H1 (cell line): ENCODE measurements at regions not wholly inside any gene's neighbourhood (a gene's known extent, or its start where the extent isn't known, plus 50 kb on each side); places are given as distances from the start of the nearest gene placed in this dataset.

Source experiments
- CTCF ChIA-PET: fragments of 300-600 bp; sonication (Branson Sonifier 250); formaldehyde crosslinking; loops from one replicate; lab custom pipeline; 2021; ENCODE audit not compliant: partially characterized antibody; lab: Charles Lee
- POLR2A ChIA-PET: fragments of 300-600 bp; sonication (Branson Sonifier 250); formaldehyde crosslinking; loops from one replicate; lab custom pipeline; 2021; ENCODE audit warnings: inconsistent platforms; ENCODE audit not compliant: partially characterized antibody; lab: Charles Lee
- DNase-seq, 2 experiments: peaks; one replicate each; pipeline versions ENCODE4 v3.0.0 to v3.0.0-alpha.2; 2010 to 2022; ENCODE audit warnings: low spot score in 2 of 2, low read depth in 1 of 2, mixed read lengths in 1 of 2
- FAIRE-seq: peaks from 2 replicates; lab custom pipeline; 2011; peaks lifted over from hg19 to GRCh38; lab: Jason Lieb, UNC
- H2AFZ ChIP-seq: 2 replicates; pipeline ENCODE4 v1.8.1; 2012; ENCODE audit warnings: low read length, inconsistent platforms
- H2AK5ac ChIP-seq: 2 replicates; pipeline ENCODE4 v1.6.1; 2013; ENCODE audit warnings: low read depth, low read length
- H2BK120ac ChIP-seq: replicated peaks from 2 replicates; pipeline ENCODE3; 2013; ENCODE audit warnings: low read depth, low read length, inconsistent platforms
- H2BK12ac ChIP-seq: 2 replicates; pipeline ENCODE4 v1.6.1; 2013; ENCODE audit warnings: low read depth, low read length
- H2BK15ac ChIP-seq: 2 replicates; pipeline ENCODE4 v1.6.1; 2013; ENCODE audit warnings: low read length
- H2BK20ac ChIP-seq: 2 replicates; pipeline ENCODE4 v1.6.1; 2013; ENCODE audit warnings: low read length
- H2BK5ac ChIP-seq: 2 replicates; pipeline ENCODE4 v1.6.1; 2013; ENCODE audit warnings: low read depth, low read length
- H3K14ac ChIP-seq: 2 replicates; pipeline ENCODE4 v1.6.1; 2013; ENCODE audit warnings: inconsistent platforms; ENCODE audit not compliant: insufficient read length
- H3K18ac ChIP-seq: 2 replicates; pipeline ENCODE4 v1.6.1; 2013; ENCODE audit warnings: low read length; ENCODE audit errors: extremely low read depth
- H3K23ac ChIP-seq: 2 replicates; pipeline ENCODE4 v1.6.1; 2013; ENCODE audit warnings: inconsistent platforms; ENCODE audit not compliant: insufficient read length
- H3K23me2 ChIP-seq: 2 replicates; pipeline ENCODE4 v1.6.1; 2013; ENCODE audit warnings: low read depth, low read length
- H3K27ac ChIP-seq: 2 replicates; pipeline ENCODE4 v1.6.1; 2011; ENCODE audit warnings: low read depth, low read length, inconsistent platforms
- H3K27me3 ChIP-seq, 4 experiments: replicated peaks in 1 of 4; 1 replicate in 1 of 4; 2 replicates in 3 of 4; pipeline versions ENCODE4 v1.6.1 to v1.8.1; 2011 to 2013; ENCODE audit warnings: low read length in 3 of 4, mild to moderate bottlenecking in 3 of 4, inconsistent platforms in 2 of 4, mixed read lengths in 2 of 4, moderate library complexity in 1 of 4; ENCODE audit not compliant: control insufficient read depth in 3 of 4, insufficient read depth in 3 of 4; ENCODE audit errors: extremely low read depth in 1 of 4
- H3K36me3 ChIP-seq, 4 experiments: 2 replicates each; pipeline versions ENCODE4 v1.6.1 to v1.8.1; 2011 to 2013; ENCODE audit warnings: mild to moderate bottlenecking in 4 of 4, low read length in 3 of 4, moderate library complexity in 2 of 4, control low read depth in 1 of 4, inconsistent platforms in 1 of 4; ENCODE audit not compliant: insufficient read depth in 4 of 4, control insufficient read depth in 2 of 4
- H3K4ac ChIP-seq: replicated peaks from 2 replicates; pipeline ENCODE3; 2013; ENCODE audit warnings: low read length, low read depth, mixed read lengths, inconsistent platforms; ENCODE audit not compliant: insufficient read length
- H3K4me1 ChIP-seq, 4 experiments: replicated peaks in 1 of 4; 1 replicate in 1 of 4; 2 replicates in 3 of 4; pipeline versions ENCODE4 v1.6.1 to v1.8.1; 2011 to 2013; ENCODE audit warnings: low read length in 3 of 4, inconsistent platforms in 2 of 4, mixed read lengths in 1 of 4; ENCODE audit not compliant: insufficient read depth in 4 of 4, control insufficient read depth in 3 of 4
- H3K4me2 ChIP-seq, 2 experiments: 2 replicates each; pipeline versions ENCODE4 v1.6.1 to v1.8.1; 2011 to 2013; ENCODE audit warnings: low read depth in 2 of 2, low read length in 2 of 2, control low read depth in 1 of 2, inconsistent platforms in 1 of 2, mild to moderate bottlenecking in 1 of 2; ENCODE audit not compliant: insufficient read depth in 1 of 2
- H3K4me3 ChIP-seq, 4 experiments: fragments of 200-600, 300-600 bp in 1 of 4; sonication (generic), shearing (Covaris generic), sonication (Bioruptor Twin) in 1 of 4; 2 replicates each; pipeline versions ENCODE4 v1.5.1 to v1.8.1; 2011 to 2016; ENCODE audit warnings: low read length in 4 of 4, low read depth in 3 of 4, control low read depth in 2 of 4, inconsistent platforms in 2 of 4, mild to moderate bottlenecking in 2 of 4, mixed read lengths in 1 of 4, moderate library complexity in 1 of 4; ENCODE audit not compliant: insufficient read depth in 2 of 4; ENCODE audit errors: extremely low read depth in 1 of 4
- H3K56ac ChIP-seq: replicated peaks from 2 replicates; pipeline ENCODE3; 2013; ENCODE audit warnings: low read depth, mild to moderate bottlenecking, mixed read lengths, low read length, inconsistent platforms; ENCODE audit not compliant: insufficient read length
- H3K79me1 ChIP-seq: 2 replicates; pipeline ENCODE4 v1.6.1; 2013; ENCODE audit warnings: low read depth, low read length, control low read depth
- H3K79me2 ChIP-seq, 2 experiments: 2 replicates each; pipeline versions ENCODE4 v1.6.1 to v1.8.1; 2012 to 2013; ENCODE audit warnings: low read length in 2 of 2, mild to moderate bottlenecking in 2 of 2, inconsistent platforms in 1 of 2; ENCODE audit not compliant: insufficient read depth in 2 of 2, control insufficient read depth in 1 of 2
- H3K9ac ChIP-seq, 4 experiments: replicated peaks in 1 of 4; 1 replicate in 1 of 4; 2 replicates in 3 of 4; pipeline versions ENCODE4 v1.6.1 to v1.8.1; 2011 to 2013; ENCODE audit warnings: low read depth in 3 of 4, low read length in 3 of 4, control low read depth in 2 of 4, mild to moderate bottlenecking in 2 of 4, moderate library complexity in 2 of 4, inconsistent platforms in 1 of 4; ENCODE audit errors: extremely low read depth in 1 of 4
- H3K9me3 ChIP-seq, 2 experiments: 2 replicates each; pipeline versions ENCODE4 v1.6.1 to v1.8.1; 2012 to 2013; ENCODE audit warnings: mild to moderate bottlenecking in 2 of 2, moderate library complexity in 2 of 2, control low read depth in 1 of 2, inconsistent platforms in 1 of 2, low read depth in 1 of 2, low read length in 1 of 2, mixed read lengths in 1 of 2; ENCODE audit not compliant: insufficient read depth in 2 of 2
- H4K20me1 ChIP-seq, 2 experiments: replicated peaks in 1 of 2; 2 replicates each; pipeline versions ENCODE3 to v1.8.1; 2011 to 2013; ENCODE audit warnings: inconsistent platforms in 2 of 2, low read length in 2 of 2, mild to moderate bottlenecking in 1 of 2; ENCODE audit not compliant: insufficient read depth in 2 of 2, control insufficient read depth in 1 of 2
- H4K5ac ChIP-seq: 2 replicates; pipeline ENCODE4 v1.6.1; 2013; ENCODE audit warnings: low read length, low read depth, mixed read lengths, inconsistent platforms; ENCODE audit not compliant: insufficient read length
- H4K8ac ChIP-seq: 2 replicates; pipeline ENCODE4 v1.8.0; 2013; ENCODE audit warnings: mild to moderate bottlenecking, moderate library complexity, low read length, inconsistent platforms; ENCODE audit not compliant: insufficient read depth; ENCODE audit errors: extremely low read depth
- H4K91ac ChIP-seq: replicated peaks from 2 replicates; pipeline ENCODE3; 2013; ENCODE audit warnings: low read length, mixed read lengths, inconsistent platforms; ENCODE audit not compliant: insufficient read length
- ATF3 ChIP-seq: IDR thresholded peaks from 2 replicates; pipeline ENCODE4 v1.6.1; 2011; ENCODE audit warnings: low read depth, mild to moderate bottlenecking, low read length; ENCODE audit not compliant: insufficient read depth
- CEBPB ChIP-seq: IDR thresholded peaks from 2 replicates; pipeline ENCODE4 v1.6.1; 2012; ENCODE audit warnings: low read depth, low read length
- EP300 ChIP-seq, 2 experiments: IDR thresholded peaks; 1 replicate in 1 of 2; 2 replicates in 1 of 2; pipeline ENCODE4 v1.6.1; 2011 to 2012; ENCODE audit warnings: low read depth in 2 of 2, low read length in 2 of 2, mild to moderate bottlenecking in 2 of 2, borderline replicate concordance in 1 of 2, inconsistent platforms in 1 of 2, moderate library complexity in 1 of 2
- GTF2F1 ChIP-seq: IDR thresholded peaks from 2 replicates; pipeline ENCODE4 v1.6.1; 2012; ENCODE audit warnings: low read depth, low read length, improper control_type of control experiment, borderline replicate concordance
- JUN ChIP-seq: IDR thresholded peaks from 2 replicates; pipeline ENCODE4 v1.6.1; 2011; ENCODE audit warnings: low read depth, mild to moderate bottlenecking, improper control_type of control experiment, low read length
- POU5F1 ChIP-seq: IDR thresholded peaks from 2 replicates; pipeline ENCODE4 v1.6.1; 2011; ENCODE audit warnings: low read depth, mild to moderate bottlenecking, low read length, moderate library complexity
- RAD21 ChIP-seq, 2 experiments: IDR thresholded peaks in 1 of 2; conservative IDR thresholded peaks in 1 of 2; 2 replicates each; pipeline ENCODE4 v1.6.1; 2011; ENCODE audit warnings: low read depth in 2 of 2, low read length in 2 of 2, improper control_type of control experiment in 1 of 2, inconsistent platforms in 1 of 2, mild to moderate bottlenecking in 1 of 2, moderate library complexity in 1 of 2
- RXRA ChIP-seq: IDR thresholded peaks from 2 replicates; pipeline ENCODE4 v1.6.1; 2011; ENCODE audit warnings: low read depth, mild to moderate bottlenecking, low read length, moderate library complexity; ENCODE audit not compliant: insufficient read depth
- SP2 ChIP-seq: IDR thresholded peaks from 2 replicates; pipeline ENCODE4 v1.6.1; 2012; ENCODE audit warnings: mild to moderate bottlenecking, low read length, inconsistent platforms
- TBP ChIP-seq: IDR thresholded peaks from 2 replicates; pipeline ENCODE4 v1.6.1; 2011; ENCODE audit warnings: low read depth, low read length, improper control_type of control experiment
- ZNF274 ChIP-seq: IDR thresholded peaks from 2 replicates; pipeline ENCODE4 v1.7.0; 2012; ENCODE audit warnings: low read length, borderline replicate concordance; ENCODE audit errors: extremely low read depth
- WGBS, 2 experiments: shearing (Covaris generic) in 1 of 2; methylation state at CpG; one replicate each; pipeline versions ENCODE4 v1.1.6 to v1.1.7; 2013 to 2015; ENCODE audit warnings: low lambda C conversion rate in 2 of 2, mixed read lengths in 2 of 2, inconsistent platforms in 1 of 2, low coverage in 1 of 2, missing lambda C conversion rate in 1 of 2; ENCODE audit not compliant: insufficient replicate concordance in 2 of 2, insufficient coverage in 1 of 2, insufficient read length in 1 of 2; ENCODE audit errors: extremely low coverage in 1 of 2, missing lambda C conversion rate in 1 of 2; 5-methylcytosine and 5-hydroxymethylcytosine counted together

GRCh38 chr6:15090145-15090579 is 155.7 kb upstream of the JARID2 start:
- H3K23ac ChIP-seq = no peak overlapping the region
- no peak overlapping the region for H3K4ac ChIP-seq
- no peak overlapping the region for H2BK120ac ChIP-seq
- peaks cover 0 to 3% (median 0%) of the 10 kb centered on the region in 4 experiments; a peak in 2 of 7 replicates for H3K4me1 ChIP-seq
- no peak overlapping the region for H4K8ac ChIP-seq
- H3K27me3 ChIP-seq = no peaks in the 10 kb centered on the region
- peak overlapping the region; percentile 87; the same call in 1 of the 2 replicates for H2AFZ ChIP-seq
- H3K9ac ChIP-seq = no peak overlapping the region
- CTCF ChIA-PET = interaction anchor here (1.2 to 1.9 kb wide), 2 partner anchors 8 to 61 kb away, joined by 3 to 5 read pairs; no protein-coding TSS in a partner anchor
- H2BK12ac ChIP-seq = peak overlapping the region; percentile 80; the same call in 1 of the 2 replicates
- no peak overlapping the region for H3K56ac ChIP-seq
- no peak overlapping the region for H3K4me3 ChIP-seq
- 0 out of 2 replicates have a peak overlapping the region, but pooled peaks have one; percentile 54 for H2BK15ac ChIP-seq
- no peaks in the 10 kb centered on the region for H3K9me3 ChIP-seq
- no peaks in the 10 kb centered on the region for H3K79me2 ChIP-seq
- H2AK5ac ChIP-seq = no peak overlapping the region
- peak overlapping the region; percentile 8; the same call in 1 of the 2 replicates for H2BK5ac ChIP-seq
- H3K27ac ChIP-seq = no peak overlapping the region
- H3K79me1 ChIP-seq = no peaks in the 10 kb centered on the region; the same call in 1 of the 2 replicates
- H3K14ac ChIP-seq = no peak overlapping the region
- no peak overlapping the region for H3K4me2 ChIP-seq
- FAIRE-seq (no peak), DNase-seq (no peak)
- no peaks in the 10 kb centered on the region for H3K36me3 ChIP-seq
- H3K23me2 ChIP-seq = no peaks in the 10 kb centered on the region
- H4K5ac ChIP-seq = no peak overlapping the region
- H4K20me1 ChIP-seq = no peaks in the 10 kb centered on the region
- no peak overlapping the region for H4K91ac ChIP-seq
- POLR2A ChIA-PET = interaction anchor here (0.9 kb wide), 1 partner anchor 16 kb away, joined by 3 read pairs; no protein-coding TSS in a partner anchor
- peak overlapping the region; percentile 84; the same call in 1 of the 2 replicates for H3K18ac ChIP-seq
- no peak for TF ChIP-seq RXRA
- no peak for TF ChIP-seq ATF3
- TF ChIP-seq SP2 = no peak
- no peak for TF ChIP-seq ZNF274
- no peak for TF ChIP-seq GTF2F1
- no peak for TF ChIP-seq JUN
- TF ChIP-seq CEBPB = no peak
- no peak for TF ChIP-seq RAD21 (IDR thresholded peaks at IDR 0.05 in 1 of 2, conservative IDR thresholded peaks at IDR 0.05 in 1 of 2; ENCODE audit: low read depth in 2 of 2, low read length in 2 of 2)
- no peak for TF ChIP-seq TBP
- no peak for TF ChIP-seq EP300 (IDR thresholded peaks at IDR 0.05; ENCODE audit: borderline replicate concordance in 1 of 2, low read depth in 2 of 2, low read length in 2 of 2)
- TF ChIP-seq POU5F1 = no peak
- whole genome bisulfite sequencing, 2 experiments = 86% methylated on average over 7 of the region's 7 CpGs; no CpG with 5 or more reads in 1 of the 2 experiments
- H2BK20ac ChIP-seq = 0 out of 2 replicates have a peak overlapping the region, but pooled peaks have one; percentile 61
